Esophagus muscularis mucosa (tissue), 4 donors: ENCODE measurements at regions not wholly inside any gene's neighbourhood (a gene's known extent, or its start where the extent isn't known, plus 50 kb on each side); places are given as distances from the start of the nearest gene placed in this dataset.

Source experiments
- CTCF ChIP-seq, 3 experiments: fragments of 200-600 bp in 2 of 3; fragments of 450-650 bp in 1 of 3; sonication (generic) in 2 of 3; IDR thresholded peaks; one replicate each; pipeline ENCODE4 v1.5.1; 2017 to 2019; ENCODE audit warnings: antibody characterized with exemption in 3 of 3, mild to moderate bottlenecking in 2 of 3, moderate library complexity in 1 of 3
- EP300 ChIP-seq: sonication (generic); formaldehyde crosslinking; IDR thresholded peaks from one replicate; pipeline ENCODE4 v1.6.1; 2017; ENCODE audit warnings: antibody characterized with exemption
- POLR2AphosphoS5 ChIP-seq, 2 donors: sonication (generic); formaldehyde crosslinking; IDR thresholded peaks; one replicate each; pipeline ENCODE4 v1.6.1; 2017; ENCODE audit warnings: antibody characterized with exemption in 2 of 2

- TF ChIP-seq CTCF (IDR thresholded peaks at IDR 0.05) (no peak), POLR2AphosphoS5 (IDR thresholded peaks at IDR 0.05) (no peak), EP300 (no peak)
Observed at GRCh38 chr1:87951852-87952251, 623.2 kb downstream of the LMO4 start.
